ENCODE measurements at regions not wholly inside any gene's neighbourhood (a gene's known extent, or its start where the extent isn't known, plus 50 kb on each side); places are given as distances from the start of the nearest gene placed in this dataset.

DNA sequence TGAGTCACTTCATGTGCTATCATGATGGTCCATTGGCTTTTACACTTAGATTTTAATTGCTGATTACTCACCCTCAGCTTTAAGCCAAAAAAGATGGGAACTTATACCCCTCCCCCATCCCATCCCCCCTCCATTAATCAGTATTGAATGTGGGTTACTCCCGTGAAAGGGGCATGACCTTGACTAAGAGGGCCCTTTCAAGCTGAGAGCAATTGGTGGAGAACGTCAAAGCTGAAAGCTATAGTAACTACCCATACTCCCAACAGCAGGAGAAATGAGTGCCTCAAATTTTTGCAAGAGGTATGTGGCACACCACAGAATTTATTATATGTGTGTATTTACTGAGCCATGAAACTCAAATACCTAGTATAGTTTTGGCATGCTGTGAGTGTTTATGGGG is 99.7 kb upstream of the CDH8 start:
- no peaks in the 10 kb centered on the region for H3K27me3 Mint-ChIP-seq (ENCODE audit: low read depth in 2 of 2)
- no peaks in the 10 kb centered on the region for H3K4me1 Mint-ChIP-seq
- no peak for ATAC-seq
- H3K36me3 Mint-ChIP-seq, result no peaks in the 10 kb centered on the region
- no CpG with 5 or more reads among the region's 2 CpGs for WGBS (ENCODE audit: insufficient coverage)
- TF ChIP-seq, protein P1, sequence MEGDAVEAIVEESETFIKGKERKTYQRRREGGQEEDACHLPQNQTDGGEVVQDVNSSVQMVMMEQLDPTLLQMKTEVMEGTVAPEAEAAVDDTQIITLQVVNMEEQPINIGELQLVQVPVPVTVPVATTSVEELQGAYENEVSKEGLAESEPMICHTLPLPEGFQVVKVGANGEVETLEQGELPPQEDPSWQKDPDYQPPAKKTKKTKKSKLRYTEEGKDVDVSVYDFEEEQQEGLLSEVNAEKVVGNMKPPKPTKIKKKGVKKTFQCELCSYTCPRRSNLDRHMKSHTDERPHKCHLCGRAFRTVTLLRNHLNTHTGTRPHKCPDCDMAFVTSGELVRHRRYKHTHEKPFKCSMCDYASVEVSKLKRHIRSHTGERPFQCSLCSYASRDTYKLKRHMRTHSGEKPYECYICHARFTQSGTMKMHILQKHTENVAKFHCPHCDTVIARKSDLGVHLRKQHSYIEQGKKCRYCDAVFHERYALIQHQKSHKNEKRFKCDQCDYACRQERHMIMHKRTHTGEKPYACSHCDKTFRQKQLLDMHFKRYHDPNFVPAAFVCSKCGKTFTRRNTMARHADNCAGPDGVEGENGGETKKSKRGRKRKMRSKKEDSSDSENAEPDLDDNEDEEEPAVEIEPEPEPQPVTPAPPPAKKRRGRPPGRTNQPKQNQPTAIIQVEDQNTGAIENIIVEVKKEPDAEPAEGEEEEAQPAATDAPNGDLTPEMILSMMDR (IDR thresholded peaks at IDR 0.05), result no peak
- Histone ChIP-seq H3K27ac (ENCODE audit: low read length) (no peak overlapping the region), H3K27me3 (ENCODE audit: control insufficient read depth, insufficient read depth, low read length) (no peaks in the 10 kb centered on the region), H3K9me3 (ENCODE audit: control insufficient read depth, insufficient read depth, low read length) (peaks cover 10% of the 10 kb centered on the region), H3K36me3 (ENCODE audit: control insufficient read depth, insufficient read depth, low read length) (no peaks in the 10 kb centered on the region), H3K4me1 (ENCODE audit: control insufficient read depth, insufficient read depth, low read length) (no peaks in the 10 kb centered on the region), H3K4me3 (ENCODE audit: low read length) (no peak overlapping the region)
- no peak for DNase-seq
- intact Hi-C loops (cut with micrococcal nuclease), result no loop called here
- no peak overlapping the region for H3K27ac Mint-ChIP-seq
- H3K9me3 Mint-ChIP-seq, result peaks cover 13 to 21% of the 10 kb centered on the region in 2 donors
- H3K4me3 Mint-ChIP-seq, result no peak overlapping the region

DNA sequence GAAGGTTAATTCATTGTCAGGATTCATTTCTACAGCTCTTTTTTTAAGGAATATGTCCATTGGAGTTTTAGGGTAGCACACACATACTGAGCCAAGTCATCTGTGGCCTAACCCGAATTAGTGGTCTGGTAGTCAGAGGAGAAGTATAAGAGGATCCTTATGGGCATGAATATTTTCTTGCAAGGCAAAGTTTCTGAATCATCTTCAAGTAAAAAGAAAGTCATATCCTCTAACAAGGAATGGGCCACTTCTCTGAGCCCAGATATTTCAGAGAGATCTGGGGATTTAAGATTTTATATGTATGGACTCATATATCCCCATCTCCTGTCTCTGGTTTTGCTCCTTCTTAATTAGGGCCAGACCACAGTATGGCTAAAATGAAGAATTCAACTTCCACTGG is 99.2 kb upstream of the CDH8 start:
- H3K27ac ChIP-seq (ENCODE audit: low read length), result no peak overlapping the region
- Mint-ChIP-seq H3K4me1 (no peaks in the 10 kb centered on the region), H3K4me3 (no peak overlapping the region), H3K27ac (no peak overlapping the region), H3K27me3 (ENCODE audit: low read depth in 2 of 2) (no peaks in the 10 kb centered on the region), H3K9me3 (peaks cover 13 to 21% of the 10 kb centered on the region in 2 donors), H3K36me3 (no peaks in the 10 kb centered on the region)
- ATAC-seq, result no peak
- H3K4me1 ChIP-seq (ENCODE audit: control insufficient read depth, insufficient read depth, low read length), result no peaks in the 10 kb centered on the region
- TF ChIP-seq, protein P1 (IDR thresholded peaks at IDR 0.05), result no peak
- H3K9me3 ChIP-seq (ENCODE audit: control insufficient read depth, insufficient read depth, low read length), result peaks cover 10% of the 10 kb centered on the region
- no peaks in the 10 kb centered on the region for H3K27me3 ChIP-seq (ENCODE audit: control insufficient read depth, insufficient read depth, low read length)
- no peak overlapping the region for H3K4me3 ChIP-seq (ENCODE audit: low read length)
- 67% methylated on average over 1 of the region's 1 CpG for WGBS (ENCODE audit: insufficient coverage)
- H3K36me3 ChIP-seq (ENCODE audit: control insufficient read depth, insufficient read depth, low read length), result no peaks in the 10 kb centered on the region
- intact Hi-C loops (cut with micrococcal nuclease), result no loop called here
- DNase-seq, result no peak

DNA sequence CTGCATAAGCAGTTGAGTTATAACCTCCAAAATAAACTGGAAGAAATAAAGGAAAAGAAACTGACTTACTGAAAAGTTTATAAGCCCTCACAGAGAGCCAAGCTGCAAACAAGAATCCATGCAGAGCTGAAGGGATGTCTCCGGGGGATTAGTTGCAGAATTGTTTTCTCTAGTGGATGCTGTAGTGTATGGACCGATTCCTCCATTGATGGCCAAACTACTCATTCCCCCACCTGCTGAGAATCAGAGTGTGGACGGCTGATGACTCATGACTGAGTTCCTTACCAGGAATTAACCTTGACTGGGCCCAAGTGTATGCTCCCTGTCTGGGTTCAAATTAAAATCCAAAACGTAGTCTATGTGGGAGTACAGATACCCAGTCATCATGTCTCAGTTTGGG is 93.9 kb upstream of the CDH8 start:
- Histone ChIP-seq H3K27ac (ENCODE audit: low read length) (no peak overlapping the region), H3K4me3 (ENCODE audit: low read length) (no peak overlapping the region), H3K4me1 (ENCODE audit: control insufficient read depth, insufficient read depth, low read length) (no peaks in the 10 kb centered on the region), H3K36me3 (ENCODE audit: control insufficient read depth, insufficient read depth, low read length) (no peaks in the 10 kb centered on the region), H3K9me3 (ENCODE audit: control insufficient read depth, insufficient read depth, low read length) (peaks cover 10% of the 10 kb centered on the region), H3K27me3 (ENCODE audit: control insufficient read depth, insufficient read depth, low read length) (no peaks in the 10 kb centered on the region)
- ATAC-seq, result no peak
- 68% methylated on average over 2 of the region's 4 CpGs for WGBS (ENCODE audit: insufficient coverage)
- peaks cover 12 to 13% of the 10 kb centered on the region in 2 donors for H3K9me3 Mint-ChIP-seq
- TF ChIP-seq, protein P1 (IDR thresholded peaks at IDR 0.05), result no peak
- H3K27me3 Mint-ChIP-seq (ENCODE audit: low read depth in 2 of 2), result no peaks in the 10 kb centered on the region
- no peaks in the 10 kb centered on the region for H3K36me3 Mint-ChIP-seq
- no peak overlapping the region for H3K27ac Mint-ChIP-seq
- H3K4me3 Mint-ChIP-seq, result no peak overlapping the region
- DNase-seq, result no peak
- intact Hi-C loops (cut with micrococcal nuclease), result no loop called here
- no peaks in the 10 kb centered on the region for H3K4me1 Mint-ChIP-seq

DNA sequence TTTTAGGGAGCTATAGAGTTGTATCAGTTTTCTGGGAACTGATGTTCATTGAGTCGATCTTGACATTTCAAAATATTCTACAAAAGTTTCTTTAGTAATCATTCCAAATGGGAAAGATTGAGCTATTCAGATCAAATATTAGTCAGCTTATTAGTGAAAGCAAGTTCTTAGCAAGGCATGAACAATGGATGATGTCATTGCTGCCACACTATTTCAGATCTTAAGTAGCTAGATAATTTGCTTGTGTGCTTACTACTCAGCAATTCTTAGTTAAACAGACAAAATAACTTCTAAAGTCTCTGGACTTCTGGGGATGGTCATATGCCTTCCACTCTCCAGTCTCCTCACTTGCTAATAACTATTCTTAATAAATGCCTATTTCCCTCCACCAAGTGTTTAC is 69.0 kb upstream of the CDH8 start:
- intact Hi-C loops (cut with micrococcal nuclease), result no loop called here
- no peaks in the 10 kb centered on the region for H3K36me3 ChIP-seq (ENCODE audit: control insufficient read depth, insufficient read depth, low read length)
- H3K4me3 ChIP-seq (ENCODE audit: low read length), result no peak overlapping the region
- DNase-seq (no peak), ATAC-seq (no peak)
- no peak overlapping the region for H3K4me3 Mint-ChIP-seq
- no peaks in the 10 kb centered on the region for H3K9me3 ChIP-seq (ENCODE audit: control insufficient read depth, insufficient read depth, low read length)
- H3K4me1 ChIP-seq (ENCODE audit: control insufficient read depth, insufficient read depth, low read length), result no peaks in the 10 kb centered on the region
- no CpG with 5 or more reads among the region's 1 CpG for WGBS (ENCODE audit: insufficient coverage)
- H3K27me3 ChIP-seq (ENCODE audit: control insufficient read depth, insufficient read depth, low read length), result no peaks in the 10 kb centered on the region
- no peak overlapping the region for H3K27ac ChIP-seq (ENCODE audit: low read length)
- H3K27ac Mint-ChIP-seq, result no peak overlapping the region
- TF ChIP-seq, protein P1 (IDR thresholded peaks at IDR 0.05), result no peak
- H3K36me3 Mint-ChIP-seq, result no peaks in the 10 kb centered on the region
- no peaks in the 10 kb centered on the region for H3K27me3 Mint-ChIP-seq (ENCODE audit: low read depth in 2 of 2)
- no peaks in the 10 kb centered on the region for H3K4me1 Mint-ChIP-seq
- peaks cover 6% of the 10 kb centered on the region in 2 donors for H3K9me3 Mint-ChIP-seq

Measured in natural killer cell (primary cell).